Skin of body (tissue), 1 donor: ENCODE measurements at regions not wholly inside any gene's neighbourhood (a gene's known extent, or its start where the extent isn't known, plus 50 kb on each side); places are given as distances from the start of the nearest gene placed in this dataset.

Experiments used
- DNase-seq: peaks from one replicate; lab custom pipeline; 2025; lab: John Stamatoyannopoulos, UW

DNA sequence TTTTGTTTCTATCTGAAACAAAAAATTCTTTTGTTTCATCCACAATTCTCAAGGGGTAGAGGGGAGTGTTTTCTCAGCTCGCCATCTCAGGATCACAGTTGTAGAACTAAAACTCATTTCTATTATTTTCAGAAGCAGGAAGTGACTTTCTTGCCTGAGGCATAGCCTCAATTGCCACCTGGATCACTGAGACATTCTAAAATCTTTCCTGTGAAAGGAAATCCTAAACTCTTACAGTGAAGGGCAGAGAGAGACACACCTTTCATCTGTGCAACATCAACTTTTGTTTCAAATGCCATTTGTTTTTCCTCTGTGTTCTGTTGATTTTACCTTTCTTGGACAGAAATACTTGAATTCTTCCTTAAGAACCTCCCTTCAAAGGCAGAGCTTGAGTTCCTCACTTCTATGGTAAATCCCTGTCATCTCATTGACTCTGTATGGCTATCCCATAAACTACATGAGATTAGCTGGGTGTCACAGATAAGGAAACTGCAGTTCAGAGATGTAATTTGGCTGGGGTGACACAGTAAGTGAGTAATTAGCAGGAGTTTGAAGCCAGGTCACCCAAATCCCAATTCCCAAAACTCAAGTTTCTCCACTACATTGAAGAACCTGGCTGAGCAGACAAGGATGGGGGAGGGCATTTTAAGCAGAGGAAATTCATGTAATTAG lies 224.4 kb upstream of the HTR2A start:
- DNase-seq, result no peak

DNA sequence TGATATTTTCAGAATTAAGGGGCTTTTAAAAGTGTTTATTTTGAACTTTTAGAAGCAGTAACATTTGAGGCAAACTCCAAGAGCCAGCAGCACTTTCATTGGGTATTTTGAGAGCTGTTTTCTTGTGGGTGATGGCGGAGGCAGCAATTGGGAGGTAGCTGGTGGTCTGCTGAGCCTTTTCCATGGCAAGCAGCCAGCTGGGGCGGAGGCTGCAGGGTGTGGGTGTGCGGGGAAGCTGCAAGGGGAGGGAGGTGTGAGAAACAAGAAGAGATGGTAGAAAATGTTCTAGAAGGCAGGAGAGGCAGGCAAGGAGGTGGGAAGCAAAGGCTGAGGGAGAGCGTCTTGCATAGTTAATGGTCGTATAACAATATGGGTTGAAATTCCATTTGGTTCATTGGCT lies 223.4 kb upstream of the HTR2A start:
- no peak for DNase-seq

GRCh38 chr13:47119575-47120235 lies 222.9 kb upstream of the HTR2A start:
- no peak for DNase-seq

- DNase-seq, result no peak
These were observed 220.4 kb upstream of the HTR2A start for GRCh38 chr13:47117268-47117667.

DNA sequence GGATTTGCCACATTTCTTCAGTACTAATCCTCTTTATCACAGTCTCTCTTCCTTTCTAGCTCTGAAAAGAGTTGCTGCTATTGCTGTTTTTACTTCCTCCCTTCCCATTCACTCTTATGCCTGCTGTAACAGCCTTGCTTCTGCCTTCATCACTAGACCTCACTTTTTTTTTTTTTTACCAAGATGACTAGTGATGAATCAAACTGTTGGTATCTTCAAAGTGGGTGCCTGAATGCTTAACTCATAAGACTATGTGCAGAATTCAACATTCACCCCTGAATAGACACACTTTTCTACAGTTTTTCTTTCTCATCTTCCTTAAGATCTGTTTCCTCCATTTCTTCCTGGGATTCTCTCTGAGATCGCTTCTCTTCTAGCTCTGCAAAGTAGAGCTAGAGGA lies 217.2 kb upstream of the HTR2A start:
- DNase-seq, result no peak

DNA sequence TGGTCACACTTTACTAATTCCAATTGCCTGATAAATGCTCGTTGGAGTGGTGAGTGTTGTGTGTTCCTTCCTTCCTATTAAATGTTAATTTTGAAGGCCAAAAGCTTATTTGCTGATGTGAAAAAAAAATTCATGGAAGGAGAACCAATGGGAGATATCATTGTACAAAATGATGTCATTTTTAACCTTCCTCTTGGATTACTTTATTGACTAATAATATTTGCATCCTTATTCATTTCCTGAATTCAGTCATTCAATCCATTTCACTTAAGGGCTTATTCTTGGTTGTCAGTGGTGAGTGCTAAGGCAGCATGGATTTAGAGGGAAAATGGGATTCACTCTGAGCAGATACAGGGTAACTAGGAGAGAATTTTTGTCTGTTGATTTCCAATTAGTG lies 216.0 kb upstream of the HTR2A start:
- no peak for DNase-seq

- no peak for DNase-seq
These were observed 215.5 kb upstream of the HTR2A start for GRCh38 chr13:47112205-47112902.

- DNase-seq, result no peak
These were observed 214.6 kb upstream of the HTR2A start for GRCh38 chr13:47111499-47111898.

DNA sequence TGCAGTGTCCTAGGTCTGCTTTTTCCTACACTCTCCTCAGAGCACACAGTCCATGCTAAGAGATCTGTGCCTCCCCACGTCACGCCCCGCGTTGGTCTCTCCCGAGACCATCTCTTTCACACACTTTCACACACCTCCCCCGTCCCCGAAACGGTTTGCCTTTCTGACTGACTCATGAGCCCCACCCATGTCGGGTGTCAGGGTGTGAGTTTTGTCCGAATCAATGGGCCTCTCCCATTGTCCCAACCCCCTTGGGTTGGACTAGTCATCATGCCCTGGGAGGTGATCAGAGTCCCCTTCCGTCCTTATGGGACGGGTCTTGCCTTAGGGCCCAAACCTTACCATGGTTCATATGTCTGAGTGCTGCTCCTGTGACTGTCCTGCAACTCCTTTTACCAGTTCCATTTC lies 214.0 kb upstream of the HTR2A start:
- DNase-seq, result no peak

DNA sequence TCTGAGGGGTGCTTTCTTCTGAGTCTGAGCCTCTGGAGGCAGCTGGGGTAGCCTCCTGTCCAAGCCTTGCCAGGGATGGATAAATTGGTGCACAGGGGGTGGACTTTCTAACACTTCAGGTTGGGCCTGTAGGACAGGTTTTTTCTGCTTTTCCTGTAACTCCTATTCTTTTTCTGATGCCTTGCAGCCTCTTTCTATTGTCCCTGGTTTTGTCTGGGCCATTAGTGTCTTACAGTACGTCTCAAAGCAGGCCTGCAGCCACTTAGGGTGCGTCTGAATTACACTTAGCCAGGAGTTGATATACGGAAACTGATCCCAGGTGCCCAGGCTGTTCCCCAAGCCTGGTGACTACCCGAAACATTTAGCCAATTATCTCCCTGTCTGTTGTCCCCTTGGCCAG lies 213.3 kb upstream of the HTR2A start:
- DNase-seq, result no peak

GRCh38 chr13:47109028-47109427 lies 212.2 kb upstream of the HTR2A start:
- DNase-seq, result no peak

DNA sequence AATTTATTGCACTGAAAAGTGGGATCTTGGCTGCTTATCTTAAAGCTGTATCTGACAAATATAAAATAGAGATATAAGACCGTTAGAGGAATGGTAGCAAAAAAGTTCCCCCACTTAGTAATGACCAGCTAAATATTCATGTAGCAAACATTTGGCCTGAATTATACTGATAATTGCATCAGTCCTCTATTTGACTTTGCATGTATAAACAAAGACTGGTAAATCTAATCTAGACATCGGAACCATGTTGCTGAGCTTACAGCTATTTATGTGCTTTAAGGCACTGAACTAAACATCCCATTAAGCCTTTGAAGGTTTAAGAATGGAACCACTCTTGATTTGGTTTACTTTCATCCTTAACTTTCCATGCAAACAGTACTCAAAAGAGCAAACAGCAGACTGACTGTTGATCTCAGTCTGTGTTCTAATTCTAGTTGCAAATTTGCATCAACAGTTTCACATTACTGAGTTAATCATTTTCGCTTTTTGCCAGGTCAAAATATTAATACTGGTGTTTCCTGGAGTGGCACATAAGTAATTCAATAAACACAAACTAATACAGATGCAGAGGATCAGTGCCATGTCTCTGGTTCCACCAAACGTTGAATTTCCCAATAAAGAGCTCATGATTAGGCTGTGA lies 203.5 kb upstream of the HTR2A start:
- DNase-seq, result no peak

DNA sequence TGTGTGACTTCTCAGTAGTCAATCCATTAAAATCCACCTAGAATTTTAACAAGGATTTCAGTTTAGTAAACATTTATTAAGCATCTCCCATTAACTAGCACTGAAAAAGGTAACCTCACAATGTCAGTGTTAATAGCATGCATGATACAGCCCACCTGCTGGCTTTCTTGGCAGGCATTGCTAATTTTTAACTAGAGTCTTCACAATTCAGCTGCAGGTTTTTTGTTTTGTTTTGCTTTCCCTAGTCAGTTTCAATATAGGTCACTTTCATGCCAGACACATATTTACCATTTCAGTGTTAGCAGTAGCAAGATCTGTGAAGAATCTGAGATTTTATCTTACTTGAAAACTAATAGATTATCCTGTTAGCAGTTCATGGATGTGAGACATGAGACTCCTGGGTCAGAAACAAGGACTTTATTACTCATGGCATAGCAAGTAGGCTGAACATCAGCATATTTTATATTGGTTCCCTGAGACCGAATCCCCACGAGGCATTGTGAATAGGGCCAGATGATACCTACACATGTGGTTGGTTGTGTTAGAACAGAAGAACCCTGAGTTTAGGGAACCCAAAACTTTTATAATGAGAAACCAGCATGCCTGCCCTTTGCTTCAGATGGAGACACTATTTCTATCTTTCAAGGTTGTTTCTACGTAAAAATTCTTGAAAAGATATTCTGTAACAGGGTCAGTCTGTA lies 198.0 kb upstream of the HTR2A start:
- no peak for DNase-seq

- DNase-seq, result no peak
These were observed 195.3 kb upstream of the HTR2A start for GRCh38 chr13:47092202-47092601.

GRCh38 chr13:47087841-47088240 lies 191.0 kb upstream of the HTR2A start:
- no peak for DNase-seq

GRCh38 chr13:47087241-47087640 lies 190.4 kb upstream of the HTR2A start:
- DNase-seq, result no peak

DNA sequence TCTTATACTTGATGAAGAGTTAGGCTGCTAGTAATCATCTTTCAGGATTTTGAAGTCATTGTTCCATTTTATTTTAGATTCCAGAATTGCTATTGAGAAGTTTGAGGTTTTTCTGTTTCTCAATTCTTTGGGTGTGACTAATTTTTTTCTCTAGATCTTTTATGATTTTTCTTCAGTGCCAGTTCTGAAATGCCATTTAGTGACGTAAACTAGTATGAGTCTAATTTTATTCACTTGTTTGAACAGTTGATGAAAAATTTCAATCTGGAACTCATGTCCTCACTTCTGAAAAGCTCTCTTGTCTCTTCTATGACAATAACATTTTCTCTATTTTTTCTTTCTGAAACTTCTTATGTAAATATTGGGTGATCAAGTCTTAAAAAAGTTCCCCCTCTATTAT lies 188.5 kb upstream of the HTR2A start:
- DNase-seq, result no peak

DNA sequence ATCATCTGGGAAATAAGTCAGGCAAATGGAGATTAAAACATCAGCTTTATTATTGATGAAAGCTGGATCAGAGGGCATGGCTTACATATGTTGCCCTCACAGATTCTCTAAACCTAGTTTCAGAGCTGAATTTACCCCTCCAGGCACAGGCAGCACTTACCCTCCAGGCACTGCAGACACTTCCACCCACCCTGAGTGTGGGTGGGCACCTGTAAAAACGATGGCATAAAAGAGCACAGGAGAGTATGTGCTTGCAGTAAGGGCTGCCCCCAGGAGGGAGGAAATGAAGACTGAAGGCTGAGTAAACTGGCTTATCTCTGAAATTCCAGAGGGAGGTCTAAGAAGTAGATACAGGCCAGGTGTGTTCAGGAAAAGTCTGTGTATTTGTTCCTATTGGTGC lies 185.0 kb upstream of the HTR2A start:
- DNase-seq, result no peak

DNA sequence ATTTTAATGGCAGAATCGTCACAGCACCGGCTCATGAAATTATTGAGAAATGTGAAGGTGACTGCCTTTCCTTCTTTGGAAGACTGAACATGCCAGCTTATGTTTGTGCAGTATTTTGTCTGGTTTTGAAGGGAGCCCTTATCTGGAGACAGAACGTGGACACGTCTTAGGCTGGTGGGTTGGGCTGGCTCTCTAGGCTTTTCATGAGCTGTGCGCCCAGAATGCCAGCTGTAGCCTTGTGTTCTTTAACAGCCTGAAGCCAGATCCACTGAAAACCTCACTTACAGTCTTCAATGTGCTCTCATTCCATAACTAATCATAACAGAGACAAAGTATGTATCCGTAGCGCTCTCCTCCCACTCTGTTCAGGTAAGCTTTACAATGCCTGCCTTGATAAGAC lies 184.4 kb upstream of the HTR2A start:
- DNase-seq, result no peak

DNA sequence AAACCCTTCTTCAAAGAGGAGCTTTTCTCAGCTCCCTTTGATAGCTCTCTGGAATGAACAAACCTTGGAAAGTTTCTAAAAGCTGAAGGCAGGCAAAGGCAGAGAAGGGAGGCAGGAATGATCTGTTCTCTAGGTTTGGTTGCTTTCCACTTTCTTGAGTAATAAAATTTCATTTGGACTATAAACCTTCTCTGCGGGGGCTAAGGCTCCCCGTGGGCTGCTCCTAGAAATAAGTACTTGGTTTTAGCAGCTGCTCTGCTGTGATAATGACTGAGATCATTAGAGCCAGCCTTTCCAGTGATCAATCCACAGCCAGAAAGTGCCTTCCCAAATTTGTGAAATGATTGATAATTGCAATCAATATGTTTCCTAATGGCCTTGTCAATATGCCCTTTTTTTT lies 183.8 kb upstream of the HTR2A start:
- no peak for DNase-seq

DNA sequence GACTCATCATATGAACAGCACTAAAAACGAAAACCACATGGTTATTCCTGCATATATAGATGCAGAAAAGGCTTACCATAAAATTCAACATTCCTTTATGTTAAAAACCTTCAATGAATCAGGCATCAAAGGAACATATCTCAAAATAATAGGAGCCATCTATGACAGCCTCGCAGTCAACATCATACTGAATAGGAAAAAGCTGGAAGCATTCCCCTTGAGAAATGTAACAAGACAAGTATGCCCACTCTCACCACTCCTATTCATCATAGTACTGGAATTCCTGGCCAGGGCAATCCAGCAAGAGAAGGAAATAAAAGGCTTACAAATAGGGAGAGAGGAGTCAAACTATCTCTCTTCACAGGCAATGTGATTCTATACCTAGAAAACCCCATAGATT lies 179.6 kb upstream of the HTR2A start:
- DNase-seq, result no peak

DNA sequence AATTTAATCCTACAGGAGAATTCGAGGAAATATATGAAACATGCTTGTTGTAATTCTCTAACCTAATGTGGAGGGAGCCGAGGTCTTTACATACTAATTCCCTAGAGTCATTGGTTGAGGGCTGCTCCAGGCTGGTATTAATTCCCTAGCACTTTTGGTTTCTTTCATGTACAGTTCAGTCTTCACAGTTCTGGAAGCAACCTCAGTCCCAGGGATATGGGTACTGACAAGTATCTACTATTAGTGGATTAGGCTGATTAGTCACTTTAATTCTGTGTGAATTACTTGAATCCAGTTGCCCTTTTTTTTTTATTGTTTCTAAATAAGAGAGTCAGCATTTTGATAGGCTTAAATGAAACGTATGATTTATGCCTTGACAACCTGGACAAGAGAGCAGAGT lies 172.3 kb upstream of the HTR2A start:
- no peak for DNase-seq
